ENCODE measurements at regions not wholly inside any gene's neighbourhood (a gene's known extent, or its start where the extent isn't known, plus 50 kb on each side); places are given as distances from the start of the nearest gene placed in this dataset.

DNA sequence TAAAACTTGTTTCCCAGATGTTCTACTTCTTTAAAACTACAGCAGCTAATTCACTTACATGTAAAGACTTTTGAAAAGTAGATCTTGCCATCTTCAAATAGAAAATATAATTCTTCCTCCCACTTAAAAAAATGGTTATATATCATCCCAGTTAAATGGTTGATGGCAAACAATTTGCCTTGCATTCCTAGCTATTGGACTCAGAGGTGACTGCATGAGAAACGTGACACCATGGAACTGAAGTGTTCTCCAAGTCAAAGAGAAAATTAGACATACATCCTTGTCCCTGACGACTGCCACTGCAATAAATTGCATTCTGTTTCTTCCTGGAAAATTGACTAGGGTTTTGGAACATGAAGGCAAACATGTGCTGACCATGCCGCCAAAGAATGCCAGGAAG lies 95.0 kb upstream of the POM121L12 start:
- no peak for TF ChIP-seq EZH2 (IDR thresholded peaks at IDR 0.05)
- TF ChIP-seq, protein P1, sequence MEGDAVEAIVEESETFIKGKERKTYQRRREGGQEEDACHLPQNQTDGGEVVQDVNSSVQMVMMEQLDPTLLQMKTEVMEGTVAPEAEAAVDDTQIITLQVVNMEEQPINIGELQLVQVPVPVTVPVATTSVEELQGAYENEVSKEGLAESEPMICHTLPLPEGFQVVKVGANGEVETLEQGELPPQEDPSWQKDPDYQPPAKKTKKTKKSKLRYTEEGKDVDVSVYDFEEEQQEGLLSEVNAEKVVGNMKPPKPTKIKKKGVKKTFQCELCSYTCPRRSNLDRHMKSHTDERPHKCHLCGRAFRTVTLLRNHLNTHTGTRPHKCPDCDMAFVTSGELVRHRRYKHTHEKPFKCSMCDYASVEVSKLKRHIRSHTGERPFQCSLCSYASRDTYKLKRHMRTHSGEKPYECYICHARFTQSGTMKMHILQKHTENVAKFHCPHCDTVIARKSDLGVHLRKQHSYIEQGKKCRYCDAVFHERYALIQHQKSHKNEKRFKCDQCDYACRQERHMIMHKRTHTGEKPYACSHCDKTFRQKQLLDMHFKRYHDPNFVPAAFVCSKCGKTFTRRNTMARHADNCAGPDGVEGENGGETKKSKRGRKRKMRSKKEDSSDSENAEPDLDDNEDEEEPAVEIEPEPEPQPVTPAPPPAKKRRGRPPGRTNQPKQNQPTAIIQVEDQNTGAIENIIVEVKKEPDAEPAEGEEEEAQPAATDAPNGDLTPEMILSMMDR (IDR thresholded peaks at IDR 0.05) = no peak

Data from neural progenitor cell (in vitro differentiated cells).